OCI-LY1 (cell line): ENCODE measurements at regions not wholly inside any gene's neighbourhood (a gene's known extent, or its start where the extent isn't known, plus 50 kb on each side); places are given as distances from the start of the nearest gene placed in this dataset.

Experiments used
- EZH2 ChIP-seq: fragments of 200-600 bp; sonication (generic), shearing (Covaris generic); IDR thresholded peaks from 2 replicates; pipeline ENCODE4 v1.8.0; 2017; ENCODE audit warnings: borderline replicate concordance, mixed run types, mild to moderate bottlenecking, antibody characterized with exemption, low read length, moderate library complexity, mixed read lengths
- TF ChIP-seq, protein P1 (sequence below): fragments of 200-600 bp; sonication (generic), shearing (Covaris generic); IDR thresholded peaks from 2 replicates; pipeline ENCODE4 v1.5.1; 2017; ENCODE audit warnings: mild to moderate bottlenecking, antibody characterized with exemption, low read length, moderate library complexity, mixed read lengths

- TF ChIP-seq, protein P1, sequence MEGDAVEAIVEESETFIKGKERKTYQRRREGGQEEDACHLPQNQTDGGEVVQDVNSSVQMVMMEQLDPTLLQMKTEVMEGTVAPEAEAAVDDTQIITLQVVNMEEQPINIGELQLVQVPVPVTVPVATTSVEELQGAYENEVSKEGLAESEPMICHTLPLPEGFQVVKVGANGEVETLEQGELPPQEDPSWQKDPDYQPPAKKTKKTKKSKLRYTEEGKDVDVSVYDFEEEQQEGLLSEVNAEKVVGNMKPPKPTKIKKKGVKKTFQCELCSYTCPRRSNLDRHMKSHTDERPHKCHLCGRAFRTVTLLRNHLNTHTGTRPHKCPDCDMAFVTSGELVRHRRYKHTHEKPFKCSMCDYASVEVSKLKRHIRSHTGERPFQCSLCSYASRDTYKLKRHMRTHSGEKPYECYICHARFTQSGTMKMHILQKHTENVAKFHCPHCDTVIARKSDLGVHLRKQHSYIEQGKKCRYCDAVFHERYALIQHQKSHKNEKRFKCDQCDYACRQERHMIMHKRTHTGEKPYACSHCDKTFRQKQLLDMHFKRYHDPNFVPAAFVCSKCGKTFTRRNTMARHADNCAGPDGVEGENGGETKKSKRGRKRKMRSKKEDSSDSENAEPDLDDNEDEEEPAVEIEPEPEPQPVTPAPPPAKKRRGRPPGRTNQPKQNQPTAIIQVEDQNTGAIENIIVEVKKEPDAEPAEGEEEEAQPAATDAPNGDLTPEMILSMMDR = no peak
- no peak for TF ChIP-seq EZH2
Measured at GRCh38 chr9:78954286-78954685, 617.5 kb upstream of the TLE4 start.
